ENCODE measurements at regions not wholly inside any gene's neighbourhood (a gene's known extent, or its start where the extent isn't known, plus 50 kb on each side); places are given as distances from the start of the nearest gene placed in this dataset.

- Histone ChIP-seq H3K36me3 (ENCODE audit: control insufficient read depth in 2 of 2, extremely low read depth in 1 of 2, insufficient read depth in 2 of 2, low read length in 2 of 2) (no peaks in the 10 kb centered on the region), H3K4me3 (replicated peaks in 1 of 3; ENCODE audit: insufficient read depth in 1 of 3, low read depth in 1 of 3, low read length in 3 of 3) (no peak overlapping the region), H3K9me1 (replicated peaks; ENCODE audit: control insufficient read depth, extremely low read depth, insufficient read depth, low read length) (no peaks in the 10 kb centered on the region), H3K27me3 (ENCODE audit: control insufficient read depth in 2 of 2, insufficient read depth in 2 of 2, low read length in 2 of 2) (no peaks in the 10 kb centered on the region), H3K79me2 (ENCODE audit: control insufficient read depth, insufficient read depth, low read length) (no peaks in the 10 kb centered on the region), H2AFZ (ENCODE audit: low read depth, low read length) (no peak overlapping the region), H3K4me1 (ENCODE audit: control insufficient read depth, extremely low read depth, insufficient read depth, low read length) (no peaks in the 10 kb centered on the region), H3K4me2 (ENCODE audit: insufficient read depth, low read length) (no peak overlapping the region), H4K20me1 (replicated peaks; ENCODE audit: control insufficient read depth, extremely low read depth, insufficient read depth, low read length) (no peaks in the 10 kb centered on the region), H3K27ac (ENCODE audit: insufficient read depth, low read depth, low read length) (no peak overlapping the region), H3K9me3 (replicated peaks; ENCODE audit: control insufficient read depth, insufficient read depth, low read length) (no peaks in the 10 kb centered on the region), H3K9ac (replicated peaks; ENCODE audit: extremely low read depth, insufficient read depth, low read length) (no peak overlapping the region)
- TF ChIP-seq POLR2AphosphoS5 (IDR thresholded peaks at IDR 0.05; ENCODE audit: insufficient read depth, low read depth, low read length) (no peak), FOS (IDR thresholded peaks at IDR 0.05; ENCODE audit: borderline replicate concordance, insufficient read depth, low read length) (no peak), POLR2A (IDR thresholded peaks at IDR 0.05; ENCODE audit: low read depth, low read length) (no peak), MAX (IDR thresholded peaks at IDR 0.05; ENCODE audit: insufficient read depth, insufficient read length) (no peak), GATA2 (IDR thresholded peaks at IDR 0.05; ENCODE audit: insufficient read depth, insufficient read length, low read depth, low read length) (no peak), EZH2 (IDR thresholded peaks at IDR 0.05; ENCODE audit: borderline replicate concordance, low read depth, low read length, severe bottlenecking) (no peak), MYC (IDR thresholded peaks at IDR 0.05; ENCODE audit: low read depth, low read length) (no peak), JUN (IDR thresholded peaks at IDR 0.05; ENCODE audit: borderline replicate concordance, insufficient read depth, insufficient read length, low read depth) (no peak)
- TF ChIP-seq, protein P1, sequence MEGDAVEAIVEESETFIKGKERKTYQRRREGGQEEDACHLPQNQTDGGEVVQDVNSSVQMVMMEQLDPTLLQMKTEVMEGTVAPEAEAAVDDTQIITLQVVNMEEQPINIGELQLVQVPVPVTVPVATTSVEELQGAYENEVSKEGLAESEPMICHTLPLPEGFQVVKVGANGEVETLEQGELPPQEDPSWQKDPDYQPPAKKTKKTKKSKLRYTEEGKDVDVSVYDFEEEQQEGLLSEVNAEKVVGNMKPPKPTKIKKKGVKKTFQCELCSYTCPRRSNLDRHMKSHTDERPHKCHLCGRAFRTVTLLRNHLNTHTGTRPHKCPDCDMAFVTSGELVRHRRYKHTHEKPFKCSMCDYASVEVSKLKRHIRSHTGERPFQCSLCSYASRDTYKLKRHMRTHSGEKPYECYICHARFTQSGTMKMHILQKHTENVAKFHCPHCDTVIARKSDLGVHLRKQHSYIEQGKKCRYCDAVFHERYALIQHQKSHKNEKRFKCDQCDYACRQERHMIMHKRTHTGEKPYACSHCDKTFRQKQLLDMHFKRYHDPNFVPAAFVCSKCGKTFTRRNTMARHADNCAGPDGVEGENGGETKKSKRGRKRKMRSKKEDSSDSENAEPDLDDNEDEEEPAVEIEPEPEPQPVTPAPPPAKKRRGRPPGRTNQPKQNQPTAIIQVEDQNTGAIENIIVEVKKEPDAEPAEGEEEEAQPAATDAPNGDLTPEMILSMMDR (IDR thresholded peaks at IDR 0.05; ENCODE audit: extremely low read depth in 1 of 2, insufficient read depth in 1 of 2, low read depth in 1 of 2, low read length in 2 of 2), result no peak
- POLR2A ChIA-PET, result no interaction called here
- FAIRE-seq (no peak), DNase-seq (ENCODE audit: low read depth, low spot score) (no peak)
- no TSS peak for BruUV-seq (replicated peaks)
- dilution Hi-C loops (cut with MboI; ENCODE audit: extremely low pct_ligation_motif_present, low sequenced_read_pairs) (no loop called here), intact Hi-C loops (cut with micrococcal nuclease) (loop anchor here (5.0 kb wide), 1 partner anchor 529 kb away; no protein-coding TSS in a partner anchor)
- CTCF ChIA-PET, result no interaction called here
These were observed 1292.5 kb upstream of the TENM4 start for GRCh38 chr11:80733361-80733760.
